Pancreas (tissue), 10 donors: ENCODE measurements at regions not wholly inside any gene's neighbourhood (a gene's known extent, or its start where the extent isn't known, plus 50 kb on each side); places are given as distances from the start of the nearest gene placed in this dataset.

ENCODE experiments used
- ATAC-seq, 4 donors: fragments of 200-7000 bp; cut with Tn5 transposase; one replicate each; pipeline versions ENCODE4 v1.8.0 to v1.9.1; 2020; ENCODE audit warnings: mild to moderate bottlenecking in 4 of 4, moderate library complexity in 4 of 4
- DNase-seq, 6 donors: peaks; one replicate each; pipeline ENCODE4 v3.0.0-alpha.2; 2020
- FAIRE-seq: peaks from 2 replicates; lab custom pipeline; 2012; peaks lifted over from hg19 to GRCh38; lab: Jason Lieb, UNC
- H3K27ac ChIP-seq, 4 donors: fragments of 200-600 bp; sonication (generic); 1 replicate in 3 of 4; 2 replicates in 1 of 4; pipeline versions ENCODE4 v1.5.0 to v1.8.0; 2020
- H3K27me3 ChIP-seq, 4 donors: fragments of 200-600 bp; one replicate each; pipeline ENCODE4 v1.8.0; 2021
- H3K36me3 ChIP-seq, 3 donors: fragments of 200-600 bp; sonication (generic) in 1 of 3; one replicate each; pipeline versions ENCODE4 v1.5.0 to v1.8.0; 2020 to 2021
- H3K4me1 ChIP-seq, 3 donors: fragments of 200-600 bp; one replicate each; pipeline ENCODE4 v1.8.0; 2021
- H3K4me3 ChIP-seq, 4 donors: fragments of 200-600 bp; sonication (generic) in 2 of 4; one replicate each; pipeline versions ENCODE4 v1.5.0 to v1.8.0; 2020 to 2021
- H3K9me3 ChIP-seq, 4 donors: fragments of 200-600 bp; one replicate each; pipeline ENCODE4 v1.8.0; 2021
- WGBS, 2 donors: extraction: QIAGEN DNeasy Blood & Tissue Kit; methylation state at CpG; one replicate each; pipeline ENCODE4 v1.1.7; 2013; 5-methylcytosine and 5-hydroxymethylcytosine counted together
- intact Hi-C, 3 donors: fragments of 100-400 bp; cut with DNase I; formaldehyde crosslinking; loops; one replicate each; pipeline versions ENCODE4 v1.11.1 to v1.14.2; 2022
- TF ChIP-seq, protein P1 (sequence below), 4 donors: fragments of 200-600 bp; sonication (generic) in 3 of 4; IDR thresholded peaks; one replicate each; pipeline versions ENCODE4 v1.5.0 to v1.8.0; 2021; ENCODE audit warnings: antibody characterized with exemption in 4 of 4
- donor health status: healthy with polysubstance abuse.
- donor health status: DM: no; HTN: no; CAD: no; lungs with moderate emphysema.
- donor health status: DM: no; HTN: no; CAD: no.
- donor health status: control.
- donor health status: control.
- donor health status: Bipolar disorder and iron deficiency.
- donor health status: DM: yes; HTN: yes; CAD: no.
- donor health status: DM: no; HTN: no; CAD: no.
- donor health status: DM: no; HTN: no; CAD: no.
- donor health status: DM: yes; HTN: yes; CAD: no.

DNA sequence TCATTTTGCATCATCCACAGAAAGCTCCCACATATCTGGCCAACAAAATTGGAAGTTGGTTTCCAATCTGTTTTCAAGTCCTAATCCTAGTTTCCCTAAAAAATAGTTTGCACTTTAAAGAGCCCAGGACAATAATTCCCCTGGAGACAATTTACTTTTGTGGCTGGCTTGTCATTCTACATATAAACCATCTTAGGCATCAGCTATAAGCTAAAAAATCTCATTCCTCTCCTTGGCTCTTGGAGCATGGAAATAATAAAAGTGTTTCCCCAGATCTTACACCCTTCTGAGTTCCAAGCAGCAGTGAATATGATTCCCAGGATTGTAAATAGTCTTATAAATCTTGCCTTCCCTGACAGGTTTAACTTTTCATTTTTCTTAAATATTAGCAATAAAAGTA is 89.1 kb upstream of the NUDT4 start:
- H3K36me3 ChIP-seq: no peaks in the 10 kb centered on the region
- TF ChIP-seq, protein P1, sequence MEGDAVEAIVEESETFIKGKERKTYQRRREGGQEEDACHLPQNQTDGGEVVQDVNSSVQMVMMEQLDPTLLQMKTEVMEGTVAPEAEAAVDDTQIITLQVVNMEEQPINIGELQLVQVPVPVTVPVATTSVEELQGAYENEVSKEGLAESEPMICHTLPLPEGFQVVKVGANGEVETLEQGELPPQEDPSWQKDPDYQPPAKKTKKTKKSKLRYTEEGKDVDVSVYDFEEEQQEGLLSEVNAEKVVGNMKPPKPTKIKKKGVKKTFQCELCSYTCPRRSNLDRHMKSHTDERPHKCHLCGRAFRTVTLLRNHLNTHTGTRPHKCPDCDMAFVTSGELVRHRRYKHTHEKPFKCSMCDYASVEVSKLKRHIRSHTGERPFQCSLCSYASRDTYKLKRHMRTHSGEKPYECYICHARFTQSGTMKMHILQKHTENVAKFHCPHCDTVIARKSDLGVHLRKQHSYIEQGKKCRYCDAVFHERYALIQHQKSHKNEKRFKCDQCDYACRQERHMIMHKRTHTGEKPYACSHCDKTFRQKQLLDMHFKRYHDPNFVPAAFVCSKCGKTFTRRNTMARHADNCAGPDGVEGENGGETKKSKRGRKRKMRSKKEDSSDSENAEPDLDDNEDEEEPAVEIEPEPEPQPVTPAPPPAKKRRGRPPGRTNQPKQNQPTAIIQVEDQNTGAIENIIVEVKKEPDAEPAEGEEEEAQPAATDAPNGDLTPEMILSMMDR (IDR thresholded peaks at IDR 0.05): no peak
- no peaks in the 10 kb centered on the region for H3K4me1 ChIP-seq
- no peak overlapping the region for H3K27ac ChIP-seq
- H3K27me3 ChIP-seq: no peaks in the 10 kb centered on the region
- no peak for FAIRE-seq
- no peaks in the 10 kb centered on the region for H3K9me3 ChIP-seq
- DNase-seq: no peak
- no peak for ATAC-seq
- no peak overlapping the region for H3K4me3 ChIP-seq
- intact Hi-C loops: no loop called here

DNA sequence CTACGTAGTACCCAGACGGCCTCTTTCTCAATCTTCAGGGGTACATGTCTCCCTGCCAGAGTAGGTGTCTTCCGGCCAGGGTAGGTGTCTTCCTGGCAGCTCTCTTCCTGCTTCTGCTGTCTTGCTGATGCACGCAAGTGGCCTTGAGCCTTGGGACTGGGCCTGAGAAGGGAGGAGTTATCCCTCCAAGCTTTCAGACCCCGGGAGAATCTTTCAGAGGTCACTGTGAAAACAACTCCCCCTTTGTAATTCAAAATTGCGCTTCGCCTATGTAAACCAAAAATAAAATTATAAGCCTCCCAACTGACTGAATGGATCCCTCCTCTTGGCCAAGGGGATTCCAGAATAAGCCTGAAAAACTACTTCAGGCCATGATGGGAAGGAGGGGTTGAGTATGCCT is 87.3 kb upstream of the NUDT4 start:
- DNase-seq (no peak), ATAC-seq (no peak), FAIRE-seq (no peak)
- Histone ChIP-seq H3K4me1 (no peaks in the 10 kb centered on the region), H3K27me3 (no peaks in the 10 kb centered on the region), H3K9me3 (no peaks in the 10 kb centered on the region), H3K27ac (no peak overlapping the region), H3K4me3 (no peak overlapping the region), H3K36me3 (no peaks in the 10 kb centered on the region)
- TF ChIP-seq, protein P1 (IDR thresholded peaks at IDR 0.05): no peak
- intact Hi-C loops: no loop called here
- 75 to 90% methylated on average over 7 of the region's 7 CpGs for WGBS, 2 donors

GRCh38 chr12:93292213-93292612 is 85.5 kb upstream of the NUDT4 start:
- TF ChIP-seq, protein P1 (IDR thresholded peaks at IDR 0.05): no peak

GRCh38 chr12:93292731-93293566 is 84.8 kb upstream of the NUDT4 start:
- TF ChIP-seq, protein P1 (IDR thresholded peaks at IDR 0.05): no peak
- no peaks in the 10 kb centered on the region for H3K4me1 ChIP-seq
- H3K27ac ChIP-seq: no peak overlapping the region
- no peak overlapping the region for H3K4me3 ChIP-seq
- intact Hi-C loops: no loop called here
- no peaks in the 10 kb centered on the region for H3K36me3 ChIP-seq
- no peaks in the 10 kb centered on the region for H3K27me3 ChIP-seq
- H3K9me3 ChIP-seq: no peaks in the 10 kb centered on the region
- 62 to 66% methylated on average over 6 of the region's 6 CpGs for WGBS, 2 donors
- ATAC-seq (no peak), FAIRE-seq (no peak), DNase-seq (no peak)

More at GRCh38 chr12:93292213-93292612, 85.5 kb upstream of the NUDT4 start:
- Histone ChIP-seq H3K9me3 (no peaks in the 10 kb centered on the region), H3K36me3 (no peaks in the 10 kb centered on the region), H3K4me3 (no peak overlapping the region), H3K4me1 (no peaks in the 10 kb centered on the region), H3K27me3 (no peaks in the 10 kb centered on the region), H3K27ac (no peak overlapping the region)
- FAIRE-seq: no peak
- WGBS, 2 donors: 91 to 94% methylated on average over 6 of the region's 6 CpGs
- no peak for DNase-seq
- no peak for ATAC-seq
- intact Hi-C loops: no loop called here

GRCh38 chr12:93297032-93297431 is 80.7 kb upstream of the NUDT4 start:
- no peak for ATAC-seq
- intact Hi-C loops: no loop called here
- WGBS, 2 donors: 83 to 84% methylated on average over 3 of the region's 3 CpGs

More at GRCh38 chr12:93297032-93297431, 80.7 kb upstream of the NUDT4 start:
- TF ChIP-seq, protein P1 (IDR thresholded peaks at IDR 0.05): no peak
- no peak for FAIRE-seq
- H3K36me3 ChIP-seq: no peaks in the 10 kb centered on the region
- no peaks in the 10 kb centered on the region for H3K9me3 ChIP-seq
- no peaks in the 10 kb centered on the region for H3K4me1 ChIP-seq
- no peak for DNase-seq
- no peak overlapping the region for H3K27ac ChIP-seq
- no peaks in the 10 kb centered on the region for H3K27me3 ChIP-seq
- H3K4me3 ChIP-seq: no peak overlapping the region
